ENCODE measurements at regions not wholly inside any gene's neighbourhood (a gene's known extent, or its start where the extent isn't known, plus 50 kb on each side); places are given as distances from the start of the nearest gene placed in this dataset.

- Histone ChIP-seq H3K4me1 (ENCODE audit: control insufficient read depth in 5 of 5, insufficient read depth in 5 of 5, low read length in 5 of 5) (peaks cover 0 to 4% (median 0%) of the 10 kb centered on the region in 5 donors), H3K27me3 (ENCODE audit: control insufficient read depth in 3 of 3, insufficient read depth in 3 of 3, low read length in 2 of 3) (no peaks in the 10 kb centered on the region), H3K27ac (ENCODE audit: low read depth in 1 of 2, low read length in 1 of 2) (no peak overlapping the region), H3K36me3 (ENCODE audit: control insufficient read depth in 4 of 4, insufficient read depth in 4 of 4, low read length in 4 of 4) (no peaks in the 10 kb centered on the region), H3K9me3 (ENCODE audit: control insufficient read depth in 4 of 4, insufficient read depth in 3 of 4, low read length in 3 of 4) (no peaks in the 10 kb centered on the region), H3K4me3 (no peak overlapping the region), H3K9ac (ENCODE audit: insufficient read depth in 1 of 2, low read length in 2 of 2) (no peak overlapping the region)
- no peak for ATAC-seq (ENCODE audit: insufficient read depth, low FRiP score)
- no peak for TF ChIP-seq CTCF (IDR thresholded peaks at IDR 0.05; ENCODE audit: control extremely low read depth, extremely low read depth)
- no peak for DNase-seq
Observed at GRCh38 chr3:168544097-168544957, 448.6 kb upstream of the GOLIM4 start.

- Histone ChIP-seq H3K27me3 (ENCODE audit: control insufficient read depth in 3 of 3, insufficient read depth in 3 of 3, low read length in 2 of 3) (no peaks in the 10 kb centered on the region), H3K36me3 (ENCODE audit: control insufficient read depth in 4 of 4, insufficient read depth in 4 of 4, low read length in 4 of 4) (no peaks in the 10 kb centered on the region), H3K4me1 (ENCODE audit: control insufficient read depth in 5 of 5, insufficient read depth in 5 of 5, low read length in 5 of 5) (peaks cover 0 to 3% (median 0%) of the 10 kb centered on the region in 5 donors), H3K27ac (ENCODE audit: low read depth in 1 of 2, low read length in 1 of 2) (no peak overlapping the region), H3K9ac (ENCODE audit: insufficient read depth in 1 of 2, low read length in 2 of 2) (no peak overlapping the region), H3K4me3 (no peak overlapping the region), H3K9me3 (ENCODE audit: control insufficient read depth in 4 of 4, insufficient read depth in 3 of 4, low read length in 3 of 4) (no peaks in the 10 kb centered on the region)
- ATAC-seq (ENCODE audit: insufficient read depth, low FRiP score) (no peak), DNase-seq (no peak)
- TF ChIP-seq CTCF (IDR thresholded peaks at IDR 0.05; ENCODE audit: control extremely low read depth, extremely low read depth): no peak
- 27 to 30% methylated on average over 2 of the region's 2 CpGs for WGBS, 2 donors
Observed at GRCh38 chr3:168540726-168541125, 445.0 kb upstream of the GOLIM4 start.

GRCh38 chr3:168539909-168540308 is 444.2 kb upstream of the GOLIM4 start:
- Histone ChIP-seq H3K27ac (ENCODE audit: low read depth in 1 of 2, low read length in 1 of 2) (no peak overlapping the region), H3K4me3 (no peak overlapping the region), H3K4me1 (ENCODE audit: control insufficient read depth in 5 of 5, insufficient read depth in 5 of 5, low read length in 5 of 5) (no peaks in the 10 kb centered on the region), H3K9me3 (ENCODE audit: control insufficient read depth in 4 of 4, insufficient read depth in 3 of 4, low read length in 3 of 4) (no peaks in the 10 kb centered on the region), H3K9ac (ENCODE audit: insufficient read depth in 1 of 2, low read length in 2 of 2) (no peak overlapping the region), H3K36me3 (ENCODE audit: control insufficient read depth in 4 of 4, insufficient read depth in 4 of 4, low read length in 4 of 4) (no peaks in the 10 kb centered on the region), H3K27me3 (ENCODE audit: control insufficient read depth in 3 of 3, insufficient read depth in 3 of 3, low read length in 2 of 3) (no peaks in the 10 kb centered on the region)
- 81 to 88% methylated on average over 1 of the region's 1 CpG for WGBS, 2 donors
- no peak for TF ChIP-seq CTCF (IDR thresholded peaks at IDR 0.05; ENCODE audit: control extremely low read depth, extremely low read depth)
- ATAC-seq (ENCODE audit: insufficient read depth, low FRiP score) (no peak), DNase-seq (no peak)
